SH-SY5Y (cell line): ENCODE measurements at regions not wholly inside any gene's neighbourhood (a gene's known extent, or its start where the extent isn't known, plus 50 kb on each side); places are given as distances from the start of the nearest gene placed in this dataset.

Source experiments
- GATA2 ChIP-seq: IDR thresholded peaks from 2 replicates; pipeline ENCODE4 v1.6.1; 2011; ENCODE audit warnings: mild to moderate bottlenecking, low read depth, low read length
- GATA3 ChIP-seq: IDR thresholded peaks from 2 replicates; pipeline ENCODE4 v1.6.1; 2011; ENCODE audit warnings: low read depth, mild to moderate bottlenecking, low read length, moderate library complexity

GRCh38 chr12:73341559-73342247 is 1069.5 kb downstream of the TRHDE start:
- TF ChIP-seq GATA2 (no peak), GATA3 (no peak)
